OCI-LY7 (cell line): ENCODE measurements at regions not wholly inside any gene's neighbourhood (a gene's known extent, or its start where the extent isn't known, plus 50 kb on each side); places are given as distances from the start of the nearest gene placed in this dataset.
A peak's percentile ranks its signal among the peaks of the same experiment; 100 is the strongest.

Experiments
- BruUV-seq: library from RNA; stranded (reverse); fragments of 400-500 nt; replicated peaks from 2 replicates; lab custom pipeline; 2021; lab: Mats Ljungman, UMichigan
- CTCF ChIA-PET: fragments of 300-600 bp; sonication (Branson Sonifier 250); formaldehyde crosslinking; loops from one replicate; lab custom pipeline; 2022; ENCODE audit warnings: antibody characterized with exemption; ENCODE audit not compliant: unreplicated experiment; lab: Charles Lee
- POLR2A ChIA-PET: fragments of 300-600 bp; sonication (Branson Sonifier 250); formaldehyde crosslinking; loops from one replicate; lab custom pipeline; 2022; ENCODE audit warnings: antibody characterized with exemption; lab: Charles Lee
- DNase-seq: peaks from one replicate; pipeline ENCODE4 v3.0.0-alpha.2; 2015; ENCODE audit warnings: low spot score
- H2AFZ ChIP-seq: fragments of 200-600 bp; sonication (generic), shearing (Covaris generic); 2 replicates; pipeline ENCODE4 v1.6.1; 2014; ENCODE audit warnings: mild to moderate bottlenecking, antibody characterized with exemption, low read length, moderate library complexity
- H3K27ac ChIP-seq: fragments of 200-600 bp; sonication (generic); 2 replicates; pipeline ENCODE4 v1.5.1; 2014; ENCODE audit warnings: mixed run types, low read depth, mild to moderate bottlenecking, moderate library complexity, low read length, inconsistent platforms; ENCODE audit not compliant: poor library complexity, severe bottlenecking
- H3K36me3 ChIP-seq: fragments of 200-600 bp; sonication (generic); 2 replicates; pipeline ENCODE4 v1.6.1; 2014; ENCODE audit warnings: mild to moderate bottlenecking, antibody characterized with exemption, low read length, moderate library complexity, mixed read lengths; ENCODE audit not compliant: insufficient read depth
- H3K4me1 ChIP-seq: fragments of 200-600 bp; sonication (generic); 2 replicates; pipeline ENCODE4 v1.5.1; 2014; ENCODE audit warnings: mild to moderate bottlenecking, low read length; ENCODE audit not compliant: insufficient read depth, poor library complexity, severe bottlenecking
- H3K4me2 ChIP-seq: fragments of 200-600 bp; sonication (generic); 2 replicates; pipeline ENCODE4 v1.6.1; 2014; ENCODE audit warnings: mild to moderate bottlenecking, low read length
- H3K4me3 ChIP-seq: fragments of 200-600 bp; sonication (generic); 2 replicates; pipeline ENCODE4 v1.5.1; 2014; ENCODE audit warnings: mild to moderate bottlenecking, low read depth, low read length; ENCODE audit not compliant: poor library complexity, severe bottlenecking
- H3K79me2 ChIP-seq: fragments of 200-600 bp; sonication (generic); 2 replicates; pipeline ENCODE4 v1.6.1; 2016; ENCODE audit warnings: low read depth, mild to moderate bottlenecking, low read length, moderate library complexity, mixed read lengths; ENCODE audit not compliant: insufficient read depth
- H3K9me2 ChIP-seq: fragments of 200-600 bp; sonication (generic); 2 replicates; pipeline ENCODE4 v1.6.1; 2016; ENCODE audit warnings: mild to moderate bottlenecking, low read length, mixed read lengths; ENCODE audit not compliant: insufficient read depth
- H3K9me3 ChIP-seq: fragments of 200-600 bp; sonication (generic); 2 replicates; pipeline ENCODE4 v1.6.1; 2014; ENCODE audit warnings: mild to moderate bottlenecking, mixed run types, low read length, mixed read lengths
- H4K20me1 ChIP-seq: fragments of 200-600 bp; sonication (generic); 2 replicates; pipeline ENCODE4 v1.6.1; 2014; ENCODE audit warnings: mild to moderate bottlenecking, antibody characterized with exemption, low read length, moderate library complexity, mixed read lengths; ENCODE audit not compliant: insufficient read depth
- CTCF ChIP-seq: fragments of 200-600 bp; sonication (generic); conservative IDR thresholded peaks from 2 replicates; pipeline ENCODE4 v1.5.1; 2014; ENCODE audit warnings: mild to moderate bottlenecking, antibody characterized with exemption, low read length, moderate library complexity, mixed read lengths
- EZH2phosphoT487 ChIP-seq: fragments of 200-600 bp; sonication (generic); IDR thresholded peaks from 2 replicates; pipeline ENCODE4 v1.6.1; 2018; ENCODE audit warnings: low read depth, borderline replicate concordance, mild to moderate bottlenecking, mixed run types, antibody characterized with exemption, low read length, moderate library complexity, mixed read lengths
- intact Hi-C: fragments of 100-400 bp; cut with micrococcal nuclease; formaldehyde crosslinking; loops from one replicate; pipeline ENCODE4 v1.10.0; 2022; ENCODE audit not compliant: unreplicated experiment

GRCh38 chr6:154651656-154652055, 81.6 kb upstream of the SCAF8 start:
- DNase-seq: no peak
- TF ChIP-seq EZH2phosphoT487 (no peak), CTCF (no peak)
- H3K79me2 ChIP-seq: no peaks in the 10 kb centered on the region
- H3K4me1 ChIP-seq: peaks cover 11% of the 10 kb centered on the region
- H3K9me2 ChIP-seq: no peaks in the 10 kb centered on the region
- no peaks in the 10 kb centered on the region for H3K9me3 ChIP-seq
- intact Hi-C loops: no loop called here
- POLR2A ChIA-PET: interaction anchor here (0.6 kb wide), 1 partner anchor 271 kb away, joined by 5 read pairs; no protein-coding TSS in a partner anchor
- H3K36me3 ChIP-seq: no peaks in the 10 kb centered on the region
- no peak overlapping the region for H3K27ac ChIP-seq
- no peak overlapping the region for H2AFZ ChIP-seq
- no TSS peak for BruUV-seq
- CTCF ChIA-PET: no interaction called here
- H3K4me3 ChIP-seq: no peak overlapping the region
- no peaks in the 10 kb centered on the region for H4K20me1 ChIP-seq
- no peak overlapping the region for H3K4me2 ChIP-seq

- ChIA-PET CTCF (no interaction called here), POLR2A (interaction anchor here (1.1 kb wide), 1 partner anchor 282 kb away, joined by 3 read pairs; no protein-coding TSS in a partner anchor)
- no peak overlapping the region; the same call in 1 of the 2 replicates for H2AFZ ChIP-seq
- no peak for DNase-seq
- BruUV-seq: no TSS peak
- H3K27ac ChIP-seq: no peak overlapping the region
- peak overlapping the region; percentile 30 for H3K4me2 ChIP-seq
- no peak overlapping the region for H3K4me3 ChIP-seq
- TF ChIP-seq EZH2phosphoT487: no peak
- TF ChIP-seq CTCF: no peak
- H3K4me1 ChIP-seq: peaks cover 11% of the 10 kb centered on the region
- no peaks in the 10 kb centered on the region for H3K9me2 ChIP-seq
- H3K36me3 ChIP-seq: no peaks in the 10 kb centered on the region
- no peaks in the 10 kb centered on the region for H3K9me3 ChIP-seq
- no peaks in the 10 kb centered on the region for H3K79me2 ChIP-seq
- H4K20me1 ChIP-seq: no peaks in the 10 kb centered on the region
- intact Hi-C loops: no loop called here
These were observed 79.8 kb upstream of the SCAF8 start for GRCh38 chr6:154653385-154653784.

GRCh38 chr6:154653853-154654252, 79.4 kb upstream of the SCAF8 start:
- peaks cover 11% of the 10 kb centered on the region for H3K4me1 ChIP-seq
- no peak overlapping the region for H2AFZ ChIP-seq
- no peak overlapping the region for H3K27ac ChIP-seq
- no peak overlapping the region for H3K4me3 ChIP-seq
- DNase-seq: no peak
- intact Hi-C loops: no loop called here
- H3K36me3 ChIP-seq: no peaks in the 10 kb centered on the region
- H3K9me2 ChIP-seq: no peaks in the 10 kb centered on the region
- H3K79me2 ChIP-seq: no peaks in the 10 kb centered on the region
- no TSS peak for BruUV-seq
- CTCF ChIA-PET: no interaction called here
- no peaks in the 10 kb centered on the region for H4K20me1 ChIP-seq
- no peak for TF ChIP-seq EZH2phosphoT487
- no peak for TF ChIP-seq CTCF
- H3K4me2 ChIP-seq: no peak overlapping the region
- H3K9me3 ChIP-seq: no peaks in the 10 kb centered on the region
- POLR2A ChIA-PET: interaction anchor here (0.8 kb wide), 1 partner anchor 58 kb away, joined by 4 read pairs; no protein-coding TSS in a partner anchor
